WERI-Rb-1 (cell line): ENCODE measurements at regions not wholly inside any gene's neighbourhood (a gene's known extent, or its start where the extent isn't known, plus 50 kb on each side); places are given as distances from the start of the nearest gene placed in this dataset.
"Not testable (repeated sequence)": the region's sequence is repeated elsewhere in the genome, so short reads cannot be mapped to it uniquely, and the experiment has no call there.

Experiments used
- DNase-seq: peaks from one replicate; pipeline ENCODE4 v3.0.0-alpha.2; 2020
- H3K27ac ChIP-seq: fragments of 250-450 bp; sonication (Bioruptor Pico); 2 replicates; pipeline ENCODE4 v1.5.1; 2020; ENCODE audit warnings: mild to moderate bottlenecking, moderate library complexity
- H3K27me3 ChIP-seq: fragments of 250-450 bp; sonication (Bioruptor Pico); 2 replicates; pipeline ENCODE4 v1.5.1; 2021; ENCODE audit warnings: mild to moderate bottlenecking, low read depth, moderate library complexity; ENCODE audit not compliant: insufficient read depth, severe bottlenecking
- H3K36me3 ChIP-seq: fragments of 250-450 bp; sonication (Bioruptor Pico); 2 replicates; pipeline ENCODE4 v1.5.1; 2020; ENCODE audit warnings: mild to moderate bottlenecking, moderate library complexity
- H3K4me3 ChIP-seq: 2 replicates; pipeline ENCODE4 v1.5.1; 2011; ENCODE audit warnings: low read depth, mild to moderate bottlenecking, control low read depth, low read length
- H3K9me3 ChIP-seq: fragments of 250-450 bp; sonication (Bioruptor Pico); 2 replicates; pipeline ENCODE4 v1.5.1; 2021; ENCODE audit warnings: mild to moderate bottlenecking, moderate library complexity; ENCODE audit not compliant: severe bottlenecking
- TF ChIP-seq, protein P1 (sequence below): IDR thresholded peaks from 2 replicates; pipeline ENCODE4 v1.5.1; 2011; ENCODE audit warnings: low read depth, mild to moderate bottlenecking, control low read depth, inconsistent platforms, low read length

GRCh38 chr7:23938937-23939552 lies 229.0 kb downstream of the STK31 start:
- TF ChIP-seq, protein P1, sequence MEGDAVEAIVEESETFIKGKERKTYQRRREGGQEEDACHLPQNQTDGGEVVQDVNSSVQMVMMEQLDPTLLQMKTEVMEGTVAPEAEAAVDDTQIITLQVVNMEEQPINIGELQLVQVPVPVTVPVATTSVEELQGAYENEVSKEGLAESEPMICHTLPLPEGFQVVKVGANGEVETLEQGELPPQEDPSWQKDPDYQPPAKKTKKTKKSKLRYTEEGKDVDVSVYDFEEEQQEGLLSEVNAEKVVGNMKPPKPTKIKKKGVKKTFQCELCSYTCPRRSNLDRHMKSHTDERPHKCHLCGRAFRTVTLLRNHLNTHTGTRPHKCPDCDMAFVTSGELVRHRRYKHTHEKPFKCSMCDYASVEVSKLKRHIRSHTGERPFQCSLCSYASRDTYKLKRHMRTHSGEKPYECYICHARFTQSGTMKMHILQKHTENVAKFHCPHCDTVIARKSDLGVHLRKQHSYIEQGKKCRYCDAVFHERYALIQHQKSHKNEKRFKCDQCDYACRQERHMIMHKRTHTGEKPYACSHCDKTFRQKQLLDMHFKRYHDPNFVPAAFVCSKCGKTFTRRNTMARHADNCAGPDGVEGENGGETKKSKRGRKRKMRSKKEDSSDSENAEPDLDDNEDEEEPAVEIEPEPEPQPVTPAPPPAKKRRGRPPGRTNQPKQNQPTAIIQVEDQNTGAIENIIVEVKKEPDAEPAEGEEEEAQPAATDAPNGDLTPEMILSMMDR = peak; percentile 80
- no peaks in the 10 kb centered on the region for H3K27me3 ChIP-seq
- no peaks in the 10 kb centered on the region for H3K9me3 ChIP-seq
- H3K27ac ChIP-seq = no peak overlapping the region
- peak; percentile 59 for DNase-seq
- no peak overlapping the region for H3K4me3 ChIP-seq
- no peaks in the 10 kb centered on the region for H3K36me3 ChIP-seq

GRCh38 chr7:23939747-23940146 lies 229.7 kb downstream of the STK31 start:
- DNase-seq, H3K27me3 ChIP-seq, H3K27ac ChIP-seq, H3K9me3 ChIP-seq, H3K4me3 ChIP-seq, H3K36me3 ChIP-seq: not testable (repeated sequence)

- TF ChIP-seq, protein P1 = no peak
- Histone ChIP-seq H3K27ac (no peak overlapping the region), H3K9me3 (peaks cover under 1% of the 10 kb centered on the region), H3K36me3 (no peaks in the 10 kb centered on the region), H3K4me3 (no peak overlapping the region), H3K27me3 (no peaks in the 10 kb centered on the region)
- no peak for DNase-seq
Observed at GRCh38 chr7:23941551-23941950, 231.5 kb downstream of the STK31 start.

- peaks cover 5% of the 10 kb centered on the region for H3K9me3 ChIP-seq
Observed at GRCh38 chr7:23942032-23942431, 232.0 kb downstream of the STK31 start.

DNA sequence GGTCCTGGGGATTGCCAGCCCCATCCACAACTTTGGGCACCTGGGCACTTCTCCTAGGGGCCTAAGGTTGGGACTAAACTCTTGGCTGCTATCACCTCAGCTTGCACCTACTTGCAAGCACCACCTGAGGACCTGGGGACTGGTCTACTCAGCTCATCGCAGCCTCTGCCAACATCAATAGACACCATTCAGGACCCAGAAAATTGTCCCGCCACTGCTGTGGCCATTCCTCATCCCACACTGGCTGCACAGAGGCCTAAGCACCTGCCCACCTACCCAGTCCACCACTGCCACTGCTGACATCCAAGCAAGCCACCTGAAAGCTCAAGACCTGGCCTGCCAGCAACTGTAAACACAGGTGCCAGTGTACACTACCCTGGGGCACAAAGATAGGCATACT lies 234.1 kb downstream of the STK31 start:
- H3K36me3 ChIP-seq = no peaks in the 10 kb centered on the region
- no peak overlapping the region for H3K4me3 ChIP-seq
- TF ChIP-seq, protein P1 = no peak
- no peak overlapping the region for H3K27ac ChIP-seq
- H3K9me3 ChIP-seq = peaks cover 5% of the 10 kb centered on the region
- no peaks in the 10 kb centered on the region for H3K27me3 ChIP-seq
- DNase-seq = no peak

More at GRCh38 chr7:23942032-23942431, 232.0 kb downstream of the STK31 start:
- no peak overlapping the region for H3K27ac ChIP-seq
- DNase-seq = no peak
- H3K36me3 ChIP-seq = no peaks in the 10 kb centered on the region
- H3K27me3 ChIP-seq = no peaks in the 10 kb centered on the region
- no peak overlapping the region for H3K4me3 ChIP-seq
- TF ChIP-seq, protein P1 = no peak

DNA sequence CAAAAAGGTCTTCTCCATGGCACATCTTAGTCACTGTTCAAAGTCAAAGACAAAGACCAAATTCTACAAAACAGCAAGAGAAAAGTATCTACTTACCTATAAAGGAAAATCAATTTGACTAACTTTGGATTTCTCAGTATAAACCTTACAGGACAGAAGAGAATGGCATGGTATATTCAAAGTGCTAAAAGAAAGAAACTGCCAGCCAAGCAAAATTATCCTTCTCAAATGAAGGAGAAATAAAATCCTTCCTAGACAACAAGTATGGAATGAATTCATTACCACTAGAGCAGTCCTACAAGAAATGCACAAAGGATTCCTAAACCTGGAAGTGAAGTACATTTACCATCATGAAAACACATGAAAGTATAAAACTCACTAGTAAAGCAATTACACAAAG lies 235.5 kb downstream of the STK31 start:
- TF ChIP-seq, protein P1 = no peak
- no peak for DNase-seq
- peaks cover 5% of the 10 kb centered on the region for H3K9me3 ChIP-seq
- no peaks in the 10 kb centered on the region for H3K36me3 ChIP-seq
- no peak overlapping the region for H3K4me3 ChIP-seq
- no peak overlapping the region for H3K27ac ChIP-seq
- H3K27me3 ChIP-seq = no peaks in the 10 kb centered on the region
